SU-DHL-6 (cell line): ENCODE measurements at regions not wholly inside any gene's neighbourhood (a gene's known extent, or its start where the extent isn't known, plus 50 kb on each side); places are given as distances from the start of the nearest gene placed in this dataset.

Source experiments
- H2AFZ ChIP-seq: fragments of 200-600 bp; sonication (generic); 2 replicates; pipeline ENCODE4 v1.6.1; 2014; ENCODE audit warnings: low read depth, mild to moderate bottlenecking, moderate library complexity, mixed read lengths, antibody characterized with exemption, low read length; ENCODE audit not compliant: severe bottlenecking
- H3F3A ChIP-seq: fragments of 200-600 bp; shearing (Covaris generic); 2 replicates; pipeline ENCODE4 v1.6.0; 2016; ENCODE audit warnings: antibody characterized with exemption, mild to moderate bottlenecking; ENCODE audit not compliant: insufficient read depth
- H3K27ac ChIP-seq: fragments of 200-600 bp; sonication (generic); 2 replicates; pipeline ENCODE4 v1.5.1; 2016; ENCODE audit warnings: low read depth, mild to moderate bottlenecking, low read length, moderate library complexity, mixed read lengths
- H3K27me3 ChIP-seq: fragments of 200-600 bp; sonication (generic), shearing (Covaris generic); 2 replicates; pipeline ENCODE4 v1.6.0; 2014; ENCODE audit warnings: mild to moderate bottlenecking, low read length
- H3K36me3 ChIP-seq: fragments of 200-600 bp; sonication (generic); 2 replicates; pipeline ENCODE4 v1.6.1; 2014; ENCODE audit warnings: mild to moderate bottlenecking, low read length, mixed read lengths
- H3K4me2 ChIP-seq: fragments of 300-600, 200-600 bp; shearing (Covaris generic), sonication (generic); 2 replicates; pipeline ENCODE4 v1.6.0; 2014; ENCODE audit warnings: low read length, low read depth, mild to moderate bottlenecking; ENCODE audit not compliant: poor library complexity, severe bottlenecking
- H3K4me3 ChIP-seq: fragments of 200-600 bp; sonication (generic); 2 replicates; pipeline ENCODE4 v1.5.1; 2014; ENCODE audit warnings: antibody characterized with exemption, low read length, mild to moderate bottlenecking, mixed read lengths; ENCODE audit not compliant: insufficient read depth, poor library complexity, severe bottlenecking
- H3K79me2 ChIP-seq: fragments of 200-600 bp; sonication (generic); 2 replicates; pipeline ENCODE4 v1.6.1; 2014; ENCODE audit warnings: mild to moderate bottlenecking, low read length, moderate library complexity; ENCODE audit not compliant: insufficient read depth
- H3K9ac ChIP-seq: fragments of 200-600 bp; sonication (generic); 2 replicates; pipeline ENCODE4 v1.7.0; 2014; ENCODE audit warnings: mild to moderate bottlenecking, low read length
- H3K9me2 ChIP-seq: fragments of 200-600 bp; sonication (generic); replicated peaks from 2 replicates; pipeline ENCODE4 v1.6.1; 2014; ENCODE audit warnings: low read length; ENCODE audit not compliant: insufficient read depth
- H3K9me3 ChIP-seq: fragments of 200-600 bp; sonication (generic); 2 replicates; pipeline ENCODE4 v1.6.1; 2014; ENCODE audit warnings: low read length, mixed read lengths; ENCODE audit not compliant: insufficient read depth
- H4K20me1 ChIP-seq: fragments of 200-600 bp; sonication (generic); 2 replicates; pipeline ENCODE4 v1.6.1; 2014; ENCODE audit warnings: low read depth, mild to moderate bottlenecking, antibody characterized with exemption, low read length, moderate library complexity, mixed read lengths
- CTCF ChIP-seq: fragments of 200-600 bp; sonication (generic); IDR thresholded peaks from one replicate; pipeline ENCODE4 v1.5.1; 2017; ENCODE audit warnings: antibody characterized with exemption, mild to moderate bottlenecking, low read length, moderate library complexity; ENCODE audit not compliant: insufficient read depth, poor library complexity, severe bottlenecking
- EZH2phosphoT487 ChIP-seq: fragments of 200-600 bp; sonication (generic), shearing (Covaris generic); conservative IDR thresholded peaks from 2 replicates; pipeline ENCODE4 v1.6.1; 2018; ENCODE audit warnings: mild to moderate bottlenecking, antibody characterized with exemption, low read length, moderate library complexity, mixed read lengths

DNA sequence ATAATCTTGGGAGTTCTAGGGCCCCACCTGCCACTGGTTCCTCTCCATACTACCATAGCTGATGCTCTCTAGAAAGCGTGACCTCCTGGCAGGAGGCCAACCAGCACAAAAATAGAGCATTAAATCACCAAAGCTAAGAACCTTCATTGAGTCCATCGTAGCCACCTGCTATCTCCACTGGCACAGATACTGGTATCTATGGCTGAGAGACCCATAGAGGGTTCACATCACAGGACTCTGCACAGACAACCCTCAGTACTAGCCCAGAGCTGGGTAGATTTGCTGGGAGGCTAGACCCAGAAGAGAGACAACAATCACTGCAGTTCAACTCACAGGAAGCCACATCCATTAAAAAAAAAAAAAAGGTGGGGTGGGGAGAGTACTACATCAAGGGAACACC lies 509.1 kb downstream of the DTWD2 start:
- no peaks in the 10 kb centered on the region for H3K9me2 ChIP-seq
- no peaks in the 10 kb centered on the region for H4K20me1 ChIP-seq
- no peaks in the 10 kb centered on the region for H3K36me3 ChIP-seq
- H3K79me2 ChIP-seq, result no peaks in the 10 kb centered on the region
- no peak for TF ChIP-seq CTCF
- no peak for TF ChIP-seq EZH2phosphoT487
- H3K4me3 ChIP-seq, result no peak overlapping the region
- H3F3A ChIP-seq, result no peaks in the 10 kb centered on the region
- H2AFZ ChIP-seq, result no peak overlapping the region
- no peak overlapping the region for H3K27ac ChIP-seq
- no peak overlapping the region for H3K9ac ChIP-seq
- H3K27me3 ChIP-seq, result no peaks in the 10 kb centered on the region
- no peaks in the 10 kb centered on the region for H3K9me3 ChIP-seq
- H3K4me2 ChIP-seq, result no peak overlapping the region

- Histone ChIP-seq H4K20me1 (no peaks in the 10 kb centered on the region), H3K4me2 (no peak overlapping the region), H3K79me2 (no peaks in the 10 kb centered on the region)
Observed at GRCh38 chr5:118478852-118479251, 509.5 kb downstream of the DTWD2 start.

GRCh38 chr5:118468085-118468484 lies 520.3 kb downstream of the DTWD2 start:
- Histone ChIP-seq H3K9ac (no peak overlapping the region), H3K4me3 (no peak overlapping the region), H3K9me2 (no peaks in the 10 kb centered on the region), H3K79me2 (no peaks in the 10 kb centered on the region), H3K27me3 (no peaks in the 10 kb centered on the region), H3F3A (no peaks in the 10 kb centered on the region), H2AFZ (no peak overlapping the region), H4K20me1 (no peaks in the 10 kb centered on the region), H3K9me3 (no peaks in the 10 kb centered on the region), H3K4me2 (no peak overlapping the region), H3K27ac (no peak overlapping the region), H3K36me3 (no peaks in the 10 kb centered on the region)
- TF ChIP-seq CTCF, result no peak
- TF ChIP-seq EZH2phosphoT487, result no peak

More at GRCh38 chr5:118478852-118479251, 509.5 kb downstream of the DTWD2 start:
- Histone ChIP-seq H3K9ac (no peak overlapping the region), H3K27ac (no peak overlapping the region), H3F3A (no peaks in the 10 kb centered on the region), H3K36me3 (no peaks in the 10 kb centered on the region), H2AFZ (no peak overlapping the region), H3K9me2 (no peaks in the 10 kb centered on the region), H3K27me3 (no peaks in the 10 kb centered on the region), H3K9me3 (no peaks in the 10 kb centered on the region), H3K4me3 (no peak overlapping the region)
- TF ChIP-seq EZH2phosphoT487, result no peak
- no peak for TF ChIP-seq CTCF

- no peak overlapping the region for H3K4me2 ChIP-seq
- no peak for TF ChIP-seq CTCF
- TF ChIP-seq EZH2phosphoT487, result no peak
- no peaks in the 10 kb centered on the region for H3K9me3 ChIP-seq
Observed at GRCh38 chr5:118467103-118467502, 521.2 kb downstream of the DTWD2 start.

More at GRCh38 chr5:118467103-118467502, 521.2 kb downstream of the DTWD2 start:
- H3K4me3 ChIP-seq, result no peak overlapping the region
- H3K36me3 ChIP-seq, result no peaks in the 10 kb centered on the region
- H2AFZ ChIP-seq, result no peak overlapping the region
- H4K20me1 ChIP-seq, result no peaks in the 10 kb centered on the region
- no peak overlapping the region for H3K27ac ChIP-seq
- no peaks in the 10 kb centered on the region for H3K79me2 ChIP-seq
- H3K27me3 ChIP-seq, result no peaks in the 10 kb centered on the region
- no peaks in the 10 kb centered on the region for H3F3A ChIP-seq
- no peak overlapping the region for H3K9ac ChIP-seq
- H3K9me2 ChIP-seq, result no peaks in the 10 kb centered on the region
